GM19397 (cell line): ENCODE measurements at regions not wholly inside any gene's neighbourhood (a gene's known extent, or its start where the extent isn't known, plus 50 kb on each side); places are given as distances from the start of the nearest gene placed in this dataset.
A peak's percentile ranks its signal among the peaks of the same experiment; 100 is the strongest.
"Not testable (repeated sequence)": the region's sequence is repeated elsewhere in the genome, so short reads cannot be mapped to it uniquely, and the experiment has no call there.

ENCODE experiments used
- ATAC-seq: cut with Tn5 transposase; IDR thresholded peaks from one replicate; pipeline ENCODE4 v1.9.1; 2021; ENCODE audit warnings: mild to moderate bottlenecking, moderate library complexity; ENCODE audit not compliant: unreplicated experiment

DNA sequence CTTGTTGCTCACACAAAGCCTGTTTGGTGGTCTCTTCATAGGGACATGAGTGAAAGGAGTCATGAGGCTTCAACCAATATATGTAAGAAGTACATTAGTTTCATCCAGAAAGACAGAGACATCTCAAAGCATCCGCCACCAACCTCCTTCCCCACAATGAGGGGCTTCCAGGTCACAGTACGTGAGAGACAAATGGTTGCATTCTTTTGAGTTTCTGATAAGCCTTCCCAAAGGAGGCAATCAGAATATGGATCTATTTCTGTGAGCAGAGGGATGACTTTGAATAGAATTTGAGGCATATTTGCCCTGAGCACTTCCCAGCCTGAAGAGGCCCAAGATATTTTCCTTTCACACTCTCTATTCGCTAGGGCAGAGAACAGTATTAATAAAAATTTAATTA lies 931.1 kb downstream of the FAM181B start:
- no peak for ATAC-seq

DNA sequence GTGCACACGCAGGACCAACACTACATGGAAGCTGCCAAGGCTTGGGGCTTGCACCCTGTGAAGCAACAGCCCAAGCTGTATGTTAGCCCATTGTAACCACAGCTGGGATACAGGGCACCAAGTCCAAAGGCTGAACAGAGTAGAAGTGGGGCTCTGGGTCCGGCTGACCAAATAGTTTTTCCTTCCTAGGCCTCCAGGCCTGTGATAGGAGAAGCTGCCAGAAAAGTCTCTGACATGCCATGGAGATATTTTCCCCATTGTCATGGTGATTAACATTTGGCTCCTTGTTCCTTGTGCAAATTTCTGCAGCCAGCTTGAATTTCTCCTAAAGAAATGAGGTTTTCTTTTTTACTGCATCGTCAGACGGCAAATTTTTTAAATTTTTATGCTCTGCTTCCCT lies 941.2 kb downstream of the FAM181B start:
- ATAC-seq: no peak

GRCh38 chr11:81787584-81788049 lies 946.0 kb downstream of the FAM181B start:
- ATAC-seq: no peak

DNA sequence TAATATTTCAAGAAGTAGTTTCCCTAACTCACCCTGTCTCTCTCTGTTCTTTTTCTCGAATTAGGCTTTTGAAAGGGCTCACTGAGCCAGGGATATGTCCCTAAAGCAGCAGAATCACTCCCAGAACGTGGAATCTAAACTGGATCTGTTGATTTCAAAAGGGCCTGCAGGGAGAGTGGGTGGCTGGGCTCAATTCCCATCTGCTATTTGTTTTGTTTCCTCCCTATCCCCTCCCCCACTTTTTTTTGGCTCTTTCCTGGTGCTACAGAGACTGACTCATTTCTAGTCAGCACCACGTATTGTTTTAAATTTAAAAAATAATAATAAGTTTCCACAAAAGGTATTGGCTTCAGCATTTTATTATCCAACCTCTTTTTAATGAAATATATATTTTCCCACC lies 961.5 kb downstream of the FAM181B start:
- ATAC-seq: no peak

DNA sequence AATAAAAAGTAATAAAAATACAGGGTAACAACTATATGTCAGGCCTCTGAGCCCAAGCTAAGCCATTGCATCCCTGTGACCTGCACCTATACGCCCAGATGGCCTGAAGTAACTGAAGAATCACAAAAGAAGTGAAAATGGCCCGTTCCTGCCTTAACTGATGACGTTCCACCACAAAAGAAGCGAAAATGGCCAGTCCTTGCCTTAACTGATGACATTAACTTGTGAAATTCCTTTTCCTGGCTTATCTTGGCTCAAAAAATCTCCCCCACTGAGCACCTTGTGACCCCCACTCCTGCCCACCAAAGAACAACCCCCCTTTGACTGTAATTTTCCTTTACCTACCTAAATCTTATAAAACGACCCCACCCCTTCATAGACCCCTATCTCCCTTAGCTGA lies 963.8 kb downstream of the FAM181B start:
- ATAC-seq: not testable (repeated sequence)

DNA sequence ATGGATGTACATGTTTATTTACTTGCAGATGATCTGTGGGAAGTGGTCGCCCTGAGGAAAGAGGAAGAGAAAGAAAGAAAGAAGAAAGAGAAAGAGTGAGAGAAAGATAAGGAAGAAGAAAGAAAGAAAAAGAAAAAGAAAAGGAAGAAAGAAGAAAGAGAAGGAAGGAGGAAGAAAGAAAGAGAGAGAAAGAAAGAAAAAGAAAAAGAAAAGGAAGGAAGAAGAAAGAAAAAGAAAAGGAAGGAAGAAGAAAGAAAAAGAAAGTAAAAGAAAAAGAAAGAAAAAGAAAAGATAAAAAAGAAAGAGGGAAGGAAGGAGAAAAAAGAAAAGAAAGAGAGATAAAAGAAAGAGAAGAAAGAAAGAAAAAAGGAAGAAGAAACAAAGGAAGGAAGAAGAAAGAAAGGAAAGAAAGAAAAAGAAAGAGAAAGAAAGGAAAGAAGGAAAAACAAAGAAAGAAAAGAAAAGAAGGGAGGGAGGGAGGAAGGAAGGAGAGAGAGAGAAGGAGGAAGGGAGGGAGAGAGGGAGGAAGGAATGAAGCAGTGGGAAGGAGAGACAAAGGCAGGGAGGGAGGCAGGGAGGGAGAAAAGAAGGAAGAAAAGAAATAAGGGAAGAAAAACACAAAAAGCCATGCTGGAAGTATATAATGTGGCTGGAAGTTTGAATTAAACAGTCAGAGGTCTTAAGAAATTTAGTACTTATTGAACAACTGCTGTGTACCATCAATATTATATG lies 976.6 kb downstream of the FAM181B start:
- ATAC-seq: no peak

DNA sequence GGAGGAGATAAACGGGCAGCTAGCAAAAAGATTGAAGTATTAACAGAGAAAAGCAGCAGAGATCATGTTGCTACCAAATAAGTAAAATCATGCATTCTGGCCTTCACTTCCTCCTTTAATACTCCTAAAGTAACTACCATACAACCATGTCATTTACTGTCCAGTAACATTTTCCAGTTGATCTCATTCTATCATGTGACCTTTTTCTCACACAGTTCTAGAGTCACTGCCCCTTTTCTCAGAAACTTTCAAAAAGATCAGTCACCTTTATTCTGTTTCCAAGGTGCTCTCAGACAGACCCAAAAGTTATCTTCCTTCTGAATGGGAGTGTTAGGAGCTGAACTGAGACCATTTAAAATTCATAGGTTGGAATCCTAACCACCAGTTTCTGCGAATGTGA lies 984.4 kb downstream of the FAM181B start:
- no peak for ATAC-seq

DNA sequence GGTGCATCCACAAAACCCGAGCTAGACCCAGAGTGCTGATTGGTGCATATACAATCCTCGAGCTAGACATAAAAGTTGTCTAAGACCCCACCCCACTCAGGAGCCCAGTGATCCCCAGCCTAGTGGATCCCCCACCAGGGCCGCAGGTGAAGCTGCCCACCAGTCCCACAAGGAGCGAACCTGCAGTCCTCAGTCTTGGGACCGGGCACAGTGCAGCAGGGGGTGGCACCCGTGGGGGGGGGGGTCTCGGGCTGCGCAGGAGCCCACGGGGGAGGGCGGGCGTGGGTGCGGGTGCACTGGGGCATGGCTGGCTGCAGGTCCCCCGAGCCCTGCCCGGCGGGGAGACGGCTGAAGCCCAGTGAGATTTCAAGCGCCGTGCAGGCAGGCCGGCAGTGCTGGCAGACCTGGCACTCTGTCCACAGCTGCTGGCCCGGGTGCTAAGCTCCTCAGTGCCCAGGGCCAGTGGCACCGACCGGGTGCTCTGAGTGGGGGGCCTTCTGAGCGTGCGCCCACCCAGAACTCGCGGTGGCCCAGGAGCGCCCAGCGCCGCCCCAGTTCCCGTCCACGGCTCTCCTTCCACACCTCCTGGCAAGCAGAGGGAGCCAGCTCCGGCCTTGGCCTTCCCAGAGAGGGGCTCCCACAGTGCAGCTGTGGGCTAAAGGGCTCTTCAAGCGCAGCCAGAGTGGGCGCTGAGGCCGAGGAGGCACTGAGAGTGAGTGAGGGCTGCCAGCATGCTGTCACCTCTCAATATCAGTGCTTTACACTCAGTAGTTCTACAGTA lies 989.1 kb downstream of the FAM181B start:
- ATAC-seq: no peak

DNA sequence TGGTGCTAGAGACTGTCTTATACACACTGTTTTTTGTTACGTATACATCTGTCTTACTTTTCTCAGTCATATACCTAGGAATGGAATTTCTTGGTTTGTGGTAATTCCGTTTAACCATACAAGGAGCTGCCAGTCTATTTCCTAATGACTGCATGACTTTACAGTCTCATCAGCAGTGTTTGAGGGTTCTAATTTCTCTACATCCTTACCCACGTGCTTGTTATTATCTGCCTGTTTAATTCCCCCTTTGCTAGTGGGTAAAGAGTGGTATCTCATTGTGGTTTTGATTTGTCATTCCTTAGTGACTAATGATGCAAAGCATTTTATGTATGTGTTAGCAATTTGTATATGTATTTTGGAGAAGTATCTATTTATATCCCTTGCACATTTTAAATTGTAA lies 1008.0 kb downstream of the FAM181B start:
- ATAC-seq: no peak

- no peak for ATAC-seq
Observed at GRCh38 chr11:81717695-81718094, 1016.0 kb downstream of the FAM181B start.

DNA sequence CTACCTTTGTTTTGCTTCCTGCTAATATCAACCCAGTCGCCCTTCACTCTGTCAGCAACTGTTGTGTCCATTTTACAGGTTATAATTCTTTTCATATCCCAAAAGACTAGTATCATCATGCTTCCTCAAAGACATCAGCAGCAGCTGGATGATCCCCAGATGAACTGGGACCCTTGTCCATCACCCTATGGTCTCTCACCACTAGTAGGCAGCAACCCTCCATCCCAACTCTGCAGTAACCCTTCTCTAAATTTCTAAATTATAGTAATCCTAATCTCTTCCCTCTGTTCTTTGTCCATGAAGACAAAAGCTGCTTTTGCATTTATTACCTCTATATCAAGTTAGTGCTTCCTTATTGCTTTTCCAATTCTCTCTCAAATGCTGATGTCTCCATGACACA lies 1025.8 kb downstream of the FAM181B start:
- no peak for ATAC-seq

- no peak for ATAC-seq
Observed at GRCh38 chr11:81705283-81705682, 1028.4 kb downstream of the FAM181B start.

DNA sequence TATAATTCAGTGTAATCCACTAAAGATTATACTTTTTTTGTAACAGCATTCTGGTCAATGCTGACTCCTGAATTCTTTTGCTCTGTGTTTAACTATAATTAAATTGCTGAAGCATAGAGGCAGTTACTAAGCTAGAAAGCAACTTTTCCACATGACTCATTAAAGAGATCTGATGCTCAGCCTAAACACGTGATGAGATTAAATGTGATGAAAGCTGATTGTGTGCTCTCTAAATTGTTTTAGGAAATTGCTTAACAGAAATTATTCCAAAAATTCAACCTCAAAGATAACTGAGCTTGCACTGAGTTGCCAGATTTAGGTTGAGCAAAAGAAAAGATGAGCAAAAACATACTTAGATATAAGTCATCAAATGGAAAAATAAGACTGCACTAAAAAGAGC lies 1033.6 kb downstream of the FAM181B start:
- no peak for ATAC-seq

- ATAC-seq: no peak
Observed at GRCh38 chr11:81687057-81687456, 1046.6 kb downstream of the FAM181B start.

GRCh38 chr11:81674211-81674610 lies 1059.5 kb downstream of the FAM181B start:
- no peak for ATAC-seq

- no peak for ATAC-seq
Observed at GRCh38 chr11:81673001-81673400, 1060.7 kb downstream of the FAM181B start.

- no peak for ATAC-seq
Observed at GRCh38 chr11:81669935-81670543, 1063.6 kb downstream of the FAM181B start.

- peak; percentile 79 for ATAC-seq
Observed at GRCh38 chr11:81658722-81659121, 1074.9 kb downstream of the FAM181B start.

DNA sequence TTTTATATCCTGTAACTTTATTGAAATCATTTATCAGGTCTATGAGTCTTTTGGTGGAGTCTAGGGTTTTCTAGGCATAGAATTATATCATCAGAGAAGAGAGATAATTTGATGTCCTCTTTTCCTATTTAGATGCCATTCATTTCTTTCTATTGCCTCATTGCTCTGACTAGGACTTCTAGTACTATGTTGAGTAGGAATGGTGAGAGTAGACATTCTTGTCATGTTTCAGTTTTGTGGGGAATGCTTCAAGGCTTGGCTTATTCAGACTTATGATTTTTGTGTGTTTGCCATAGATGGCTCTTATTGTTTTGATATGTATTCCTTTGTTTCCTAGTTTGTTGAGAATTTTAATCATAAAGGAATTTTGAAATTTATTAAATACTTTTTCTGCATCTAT lies 1078.3 kb downstream of the FAM181B start:
- ATAC-seq: no peak

GRCh38 chr11:81647374-81647773 lies 1086.3 kb downstream of the FAM181B start:
- ATAC-seq: no peak

DNA sequence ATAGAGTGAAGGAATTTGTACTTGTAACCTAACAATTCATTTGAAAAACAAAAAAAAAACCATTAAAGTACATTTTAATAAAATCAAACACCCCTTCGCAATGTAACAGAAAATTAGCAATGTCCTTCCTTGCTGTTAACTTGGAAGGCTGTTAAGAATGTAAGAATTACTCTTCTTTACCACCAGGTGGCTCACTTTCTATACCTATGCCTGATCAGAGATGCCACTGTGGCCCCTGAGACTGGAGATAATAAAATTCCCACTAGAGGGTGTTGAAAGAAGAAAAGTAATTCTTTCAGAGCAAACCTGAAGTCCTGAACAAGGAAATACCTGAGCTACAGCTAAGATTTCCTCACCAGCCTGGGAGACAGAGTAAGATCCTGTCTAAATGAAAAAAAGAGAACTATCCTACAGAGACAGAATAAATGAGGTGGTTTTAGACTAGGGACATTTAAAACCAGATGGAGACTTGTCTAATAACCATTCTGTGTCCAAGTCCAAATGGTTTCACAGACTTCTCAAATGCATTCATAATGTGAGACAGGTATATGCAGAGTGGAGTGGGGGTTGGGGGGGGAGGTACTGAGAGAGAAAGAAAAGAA lies 1089.3 kb downstream of the FAM181B start:
- peak; percentile 89 for ATAC-seq
